Parathyroid adenoma (tissue), 2 donors: ENCODE measurements at regions not wholly inside any gene's neighbourhood (a gene's known extent, or its start where the extent isn't known, plus 50 kb on each side); places are given as distances from the start of the nearest gene placed in this dataset.

Source experiments
- H2AFZ ChIP-seq: fragments of 300-600 bp; sonication (generic); one replicate; pipeline ENCODE4 v1.7.0; 2017; ENCODE audit warnings: antibody characterized with exemption, mild to moderate bottlenecking
- H3K27ac ChIP-seq: fragments of 300-600 bp; sonication (generic); one replicate; pipeline ENCODE4 v1.7.0; 2017
- H3K27me3 ChIP-seq: fragments of 300-600 bp; sonication (generic); one replicate; pipeline ENCODE4 v1.7.0; 2017; ENCODE audit warnings: low read length; ENCODE audit not compliant: control insufficient read depth, insufficient read depth
- H3K36me3 ChIP-seq: fragments of 300-600 bp; sonication (generic); one replicate; pipeline ENCODE4 v1.7.0; 2017; ENCODE audit warnings: low read length; ENCODE audit not compliant: control insufficient read depth, insufficient read depth
- H3K4me1 ChIP-seq: fragments of 300-600 bp; sonication (generic); one replicate; pipeline ENCODE4 v1.7.0; 2017; ENCODE audit warnings: control low read depth
- H3K4me2 ChIP-seq: fragments of 300-600 bp; sonication (generic); one replicate; pipeline ENCODE4 v1.7.0; 2017; ENCODE audit warnings: low read length
- H3K4me3 ChIP-seq: fragments of 300-600 bp; sonication (generic); one replicate; pipeline ENCODE4 v1.7.0; 2017; ENCODE audit warnings: low read depth, low read length
- H3K79me2 ChIP-seq: fragments of 300-600 bp; sonication (generic); one replicate; pipeline ENCODE4 v1.7.0; 2017; ENCODE audit warnings: control low read depth
- H3K9ac ChIP-seq: fragments of 300-600 bp; sonication (generic); one replicate; pipeline ENCODE4 v1.7.0; 2017; ENCODE audit warnings: mild to moderate bottlenecking
- H3K9me3 ChIP-seq: fragments of 300-600 bp; sonication (generic); one replicate; pipeline ENCODE4 v1.7.0; 2017; ENCODE audit warnings: low read length; ENCODE audit not compliant: control insufficient read depth
- TF ChIP-seq, protein P1 (sequence below): fragments of 300-600 bp; sonication (generic); IDR thresholded peaks from one replicate; pipeline ENCODE4 v1.7.0; 2017; ENCODE audit warnings: antibody characterized with exemption, mild to moderate bottlenecking
- donor health status: primary hyperparathyroidism.

DNA sequence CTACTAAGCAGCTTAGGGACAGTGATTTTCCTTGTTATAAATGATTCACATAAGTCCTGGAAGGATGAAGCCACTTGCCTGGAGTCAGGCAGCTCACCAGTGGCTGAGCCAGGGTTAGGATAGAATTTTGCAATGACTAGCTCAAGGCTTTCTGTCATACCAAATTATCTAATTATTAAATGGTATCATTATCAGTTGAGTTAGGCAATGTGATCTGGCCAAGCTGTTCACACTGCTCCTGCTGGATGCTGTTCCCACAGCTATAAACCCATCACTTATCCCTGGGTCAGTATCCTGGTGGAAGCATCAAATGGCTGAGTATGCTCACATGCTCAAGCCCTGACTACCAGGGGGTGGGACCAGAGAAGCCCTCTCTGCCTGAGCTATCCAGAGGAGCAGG lies 235.2 kb downstream of the MTX2 start:
- TF ChIP-seq, protein P1, sequence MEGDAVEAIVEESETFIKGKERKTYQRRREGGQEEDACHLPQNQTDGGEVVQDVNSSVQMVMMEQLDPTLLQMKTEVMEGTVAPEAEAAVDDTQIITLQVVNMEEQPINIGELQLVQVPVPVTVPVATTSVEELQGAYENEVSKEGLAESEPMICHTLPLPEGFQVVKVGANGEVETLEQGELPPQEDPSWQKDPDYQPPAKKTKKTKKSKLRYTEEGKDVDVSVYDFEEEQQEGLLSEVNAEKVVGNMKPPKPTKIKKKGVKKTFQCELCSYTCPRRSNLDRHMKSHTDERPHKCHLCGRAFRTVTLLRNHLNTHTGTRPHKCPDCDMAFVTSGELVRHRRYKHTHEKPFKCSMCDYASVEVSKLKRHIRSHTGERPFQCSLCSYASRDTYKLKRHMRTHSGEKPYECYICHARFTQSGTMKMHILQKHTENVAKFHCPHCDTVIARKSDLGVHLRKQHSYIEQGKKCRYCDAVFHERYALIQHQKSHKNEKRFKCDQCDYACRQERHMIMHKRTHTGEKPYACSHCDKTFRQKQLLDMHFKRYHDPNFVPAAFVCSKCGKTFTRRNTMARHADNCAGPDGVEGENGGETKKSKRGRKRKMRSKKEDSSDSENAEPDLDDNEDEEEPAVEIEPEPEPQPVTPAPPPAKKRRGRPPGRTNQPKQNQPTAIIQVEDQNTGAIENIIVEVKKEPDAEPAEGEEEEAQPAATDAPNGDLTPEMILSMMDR = no peak
- Histone ChIP-seq H3K27me3 (no peaks in the 10 kb centered on the region), H3K9ac (no peak overlapping the region), H3K4me2 (no peak overlapping the region), H2AFZ (no peak overlapping the region), H3K36me3 (no peaks in the 10 kb centered on the region), H3K27ac (no peak overlapping the region), H3K9me3 (no peaks in the 10 kb centered on the region), H3K4me1 (no peaks in the 10 kb centered on the region), H3K4me3 (no peak overlapping the region), H3K79me2 (no peaks in the 10 kb centered on the region)

DNA sequence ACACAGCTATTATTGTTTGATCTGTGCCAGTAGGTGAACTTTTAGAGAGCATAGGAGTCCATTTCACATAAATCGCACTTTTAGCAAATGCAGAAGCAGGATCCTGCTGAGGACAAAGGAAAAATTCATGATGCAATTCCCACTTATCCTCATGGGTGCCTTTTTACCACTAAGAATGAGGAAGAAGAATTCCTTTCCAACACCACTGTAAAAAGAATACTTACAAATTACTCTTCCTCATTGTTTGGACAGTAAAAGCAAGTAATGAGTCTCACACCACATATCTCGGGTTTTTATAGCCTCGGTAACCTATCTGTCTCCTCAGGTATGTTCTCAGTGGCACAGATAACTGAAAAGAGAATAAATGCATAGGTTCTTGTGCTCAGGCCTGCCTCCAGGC lies 238.5 kb downstream of the MTX2 start:
- Histone ChIP-seq H3K4me3 (no peak overlapping the region), H3K9ac (no peak overlapping the region), H3K36me3 (no peaks in the 10 kb centered on the region), H3K4me2 (no peak overlapping the region), H3K9me3 (no peaks in the 10 kb centered on the region), H2AFZ (no peak overlapping the region), H3K79me2 (no peaks in the 10 kb centered on the region), H3K27ac (no peak overlapping the region), H3K4me1 (no peaks in the 10 kb centered on the region), H3K27me3 (no peaks in the 10 kb centered on the region)
- TF ChIP-seq, protein P1 = no peak

GRCh38 chr2:176508374-176508773 lies 239.1 kb downstream of the MTX2 start:
- Histone ChIP-seq H3K79me2 (no peaks in the 10 kb centered on the region), H3K27ac (no peak overlapping the region), H3K4me3 (no peak overlapping the region), H3K27me3 (no peaks in the 10 kb centered on the region), H3K9ac (no peak overlapping the region), H3K4me2 (no peak overlapping the region), H2AFZ (no peak overlapping the region), H3K36me3 (no peaks in the 10 kb centered on the region), H3K9me3 (no peaks in the 10 kb centered on the region), H3K4me1 (no peaks in the 10 kb centered on the region)
- TF ChIP-seq, protein P1 = no peak

GRCh38 chr2:176508984-176509740 lies 239.9 kb downstream of the MTX2 start:
- Histone ChIP-seq H3K36me3 (no peaks in the 10 kb centered on the region), H3K9ac (no peak overlapping the region), H3K79me2 (no peaks in the 10 kb centered on the region), H3K4me2 (no peak overlapping the region), H2AFZ (no peak overlapping the region), H3K4me3 (no peak overlapping the region), H3K27ac (no peak overlapping the region), H3K4me1 (no peaks in the 10 kb centered on the region), H3K27me3 (no peaks in the 10 kb centered on the region), H3K9me3 (no peaks in the 10 kb centered on the region)
- TF ChIP-seq, protein P1 = no peak

- Histone ChIP-seq H3K36me3 (no peaks in the 10 kb centered on the region), H2AFZ (no peak overlapping the region), H3K27ac (no peak overlapping the region), H3K4me2 (no peak overlapping the region), H3K27me3 (no peaks in the 10 kb centered on the region), H3K4me3 (no peak overlapping the region), H3K9me3 (no peaks in the 10 kb centered on the region), H3K79me2 (no peaks in the 10 kb centered on the region), H3K9ac (no peak overlapping the region), H3K4me1 (no peaks in the 10 kb centered on the region)
- TF ChIP-seq, protein P1 = no peak
Observed at GRCh38 chr2:176514276-176514675, 245.0 kb downstream of the MTX2 start.
